Retina (tissue), 1 donor: ENCODE measurements at regions not wholly inside any gene's neighbourhood (a gene's known extent, or its start where the extent isn't known, plus 50 kb on each side); places are given as distances from the start of the nearest gene placed in this dataset.
"Not testable (repeated sequence)": the region's sequence is repeated elsewhere in the genome, so short reads cannot be mapped to it uniquely, and the experiment has no call there.

Experiments
- DNase-seq: peaks from one replicate; pipeline ENCODE4 v3.0.0-alpha.2; 2016

DNA sequence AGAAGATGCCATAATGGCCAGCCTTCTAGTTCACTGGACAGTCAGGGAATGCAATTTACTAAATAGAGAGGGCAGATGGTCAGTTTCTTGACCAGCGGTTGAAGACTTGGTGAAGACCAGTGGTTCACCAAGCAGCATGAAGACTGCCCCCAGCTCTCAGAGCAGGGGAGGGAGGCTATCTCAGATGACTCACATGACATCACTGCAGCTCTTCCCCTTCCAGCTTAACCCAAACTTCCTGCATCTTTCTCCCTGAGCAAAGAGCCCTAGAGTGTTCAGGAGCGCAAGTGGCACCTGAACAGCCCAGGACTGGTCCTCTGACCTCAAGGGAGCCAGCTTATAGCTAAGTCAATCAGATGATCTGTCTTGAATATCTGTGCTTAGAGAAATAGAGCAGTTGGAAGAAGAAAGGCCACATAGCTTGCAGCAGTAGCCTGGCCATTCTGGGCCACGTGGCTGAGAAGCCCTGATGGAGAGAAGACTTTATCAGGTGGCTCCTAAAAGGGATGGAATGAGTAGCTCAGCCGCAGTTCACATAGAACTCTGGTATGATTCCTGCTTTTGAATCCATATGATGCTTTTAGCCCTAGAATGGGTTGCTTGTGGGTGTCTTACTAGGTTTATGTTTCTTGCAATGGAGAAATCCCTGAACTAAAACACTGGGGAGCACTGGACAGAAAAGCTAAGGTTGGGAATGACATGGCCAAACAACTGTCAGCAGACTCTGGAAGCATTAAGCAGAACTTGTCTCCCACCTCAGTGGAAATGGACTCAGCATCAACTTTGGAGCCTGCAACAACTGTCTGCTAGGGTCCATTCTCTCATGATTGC lies 392.1 kb upstream of the CCL2 start:
- DNase-seq: no peak

DNA sequence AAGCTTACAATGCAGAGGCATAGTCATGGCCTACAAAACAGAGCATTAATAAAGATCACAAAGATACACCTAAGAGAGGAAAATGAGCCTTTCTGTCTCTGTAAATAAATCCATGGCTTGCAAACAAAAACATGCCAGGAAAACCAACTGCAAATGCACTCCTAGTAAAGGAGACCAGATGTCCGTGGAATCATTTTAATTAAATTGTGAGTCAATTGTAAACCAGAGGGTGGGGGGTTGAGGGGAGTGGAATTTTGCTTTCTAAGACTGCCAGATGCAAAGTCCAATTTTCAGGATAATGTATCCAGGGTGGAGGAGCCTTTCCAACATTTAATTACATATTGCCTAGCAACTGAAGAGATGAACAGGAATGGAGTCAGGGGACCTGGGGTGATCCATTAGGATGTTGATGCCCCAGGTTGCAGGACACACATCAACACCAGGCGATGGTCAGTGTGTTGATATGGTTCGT lies 390.3 kb upstream of the CCL2 start:
- DNase-seq: no peak

DNA sequence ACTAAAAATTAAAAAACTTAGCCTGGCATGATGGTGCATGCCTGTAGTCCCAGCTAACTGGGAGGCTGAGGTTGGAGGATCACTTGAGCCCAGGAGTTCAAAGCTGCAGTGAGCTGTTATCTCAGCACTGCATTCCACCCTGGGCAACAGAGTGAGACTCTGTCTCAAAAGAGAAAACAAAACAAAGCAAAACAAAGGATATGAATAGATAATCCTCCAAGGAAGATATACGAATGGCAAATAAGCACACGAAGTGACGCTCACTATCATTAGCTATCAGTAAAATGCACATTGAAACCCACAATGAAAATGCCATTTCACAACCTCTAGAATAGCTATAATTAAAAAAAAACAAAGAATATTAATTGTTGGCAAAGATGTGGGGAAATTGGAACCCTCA lies 386.2 kb upstream of the CCL2 start:
- no peak for DNase-seq

DNA sequence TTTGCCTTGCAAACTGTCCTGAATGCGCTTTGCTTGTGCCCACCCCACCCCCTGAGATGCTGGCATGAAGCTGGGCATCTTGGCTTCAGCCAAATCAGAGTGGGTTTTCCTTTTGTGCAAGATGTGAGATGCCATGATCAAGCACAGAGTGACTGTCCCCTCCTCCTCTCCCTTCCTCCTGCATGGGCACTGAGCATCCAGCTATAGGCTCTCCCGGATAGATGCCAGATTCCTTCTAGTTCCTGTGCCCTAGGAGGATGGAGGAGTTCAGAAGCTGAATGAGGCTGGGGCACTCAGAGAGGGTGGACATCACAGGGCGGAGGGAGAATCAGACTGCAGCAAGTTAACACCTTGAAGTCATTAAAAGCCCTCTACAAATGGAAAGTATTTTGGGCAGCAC lies 384.1 kb upstream of the CCL2 start:
- DNase-seq: no peak

DNA sequence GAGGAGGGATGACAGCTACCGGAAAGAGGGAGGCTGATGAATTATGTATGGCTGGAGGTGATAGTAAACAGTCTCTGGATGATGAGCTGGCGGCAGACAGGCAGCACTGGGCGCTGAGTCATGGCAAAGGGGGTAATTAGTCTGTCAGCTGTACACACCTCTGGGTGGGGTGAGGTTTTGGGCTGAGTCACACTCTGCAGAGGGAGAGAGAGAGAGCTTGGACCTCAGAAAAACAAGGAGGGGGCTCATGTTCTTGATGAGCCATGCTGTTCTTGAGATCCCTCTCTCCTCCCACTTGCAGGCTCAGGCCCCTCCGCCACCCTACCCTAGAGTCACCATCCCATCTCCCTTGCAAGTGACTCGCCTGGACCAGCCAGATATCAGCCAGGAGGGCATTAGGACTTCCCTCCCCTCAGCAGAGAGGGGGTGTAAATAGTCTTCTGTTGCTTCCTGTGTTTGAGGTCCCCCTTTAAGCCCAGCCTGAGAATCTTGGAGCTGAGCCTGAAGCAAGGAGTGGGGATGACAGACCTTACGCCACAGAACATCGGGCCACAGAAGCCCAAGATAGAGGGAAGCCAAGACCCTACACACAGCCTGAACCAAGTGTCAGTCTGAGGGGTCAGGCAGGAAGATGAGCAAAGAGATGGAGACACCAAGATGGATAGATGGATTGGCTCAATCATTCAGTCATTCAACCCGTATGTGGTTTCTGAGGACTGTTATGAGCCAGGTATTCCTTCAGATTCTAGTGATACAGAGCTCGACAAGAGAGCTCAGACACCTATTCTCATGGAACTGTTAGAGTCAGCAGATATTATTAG lies 383.2 kb upstream of the CCL2 start:
- no peak for DNase-seq

DNA sequence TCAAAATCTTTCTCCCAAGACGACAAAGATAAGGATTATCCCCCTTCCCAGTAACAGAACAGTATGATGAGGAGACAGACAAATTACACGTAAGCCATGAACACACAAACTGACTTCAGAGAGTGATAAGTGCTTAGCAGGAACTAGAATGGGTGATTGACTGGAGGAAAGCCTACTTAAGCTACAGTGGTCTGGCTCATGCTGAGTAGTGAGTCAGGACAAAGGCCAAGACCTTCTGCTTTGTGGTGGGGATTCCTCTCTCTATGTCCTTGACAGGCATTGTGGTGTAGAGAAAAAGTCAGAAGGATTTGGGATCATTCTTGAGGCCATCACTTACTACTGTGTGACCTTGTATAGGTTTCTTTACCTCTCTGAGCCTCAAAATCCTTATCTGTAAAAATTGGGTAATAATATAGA lies 381.9 kb upstream of the CCL2 start:
- DNase-seq: no peak

DNA sequence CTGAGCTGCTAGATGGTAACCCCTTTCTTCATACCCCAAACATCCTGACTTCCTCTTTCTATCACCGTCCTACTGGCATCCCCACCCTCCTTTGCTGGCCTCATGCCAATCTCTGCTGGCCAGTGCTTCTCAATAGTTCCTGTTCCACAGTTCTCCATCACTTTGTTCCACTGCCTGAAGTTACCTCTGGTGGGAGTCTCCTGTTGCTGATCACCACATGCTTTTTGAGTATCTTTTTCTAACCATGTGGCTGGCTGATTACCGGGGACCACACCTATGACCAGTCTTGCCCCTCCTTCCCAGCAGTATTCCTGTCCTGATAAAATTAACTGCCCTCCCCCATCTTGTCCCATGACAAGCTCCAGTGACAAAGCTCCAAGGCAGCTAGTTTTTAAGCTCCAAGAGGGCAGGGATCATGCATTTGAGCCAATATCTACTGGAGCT lies 380.4 kb upstream of the CCL2 start:
- DNase-seq: no peak

DNA sequence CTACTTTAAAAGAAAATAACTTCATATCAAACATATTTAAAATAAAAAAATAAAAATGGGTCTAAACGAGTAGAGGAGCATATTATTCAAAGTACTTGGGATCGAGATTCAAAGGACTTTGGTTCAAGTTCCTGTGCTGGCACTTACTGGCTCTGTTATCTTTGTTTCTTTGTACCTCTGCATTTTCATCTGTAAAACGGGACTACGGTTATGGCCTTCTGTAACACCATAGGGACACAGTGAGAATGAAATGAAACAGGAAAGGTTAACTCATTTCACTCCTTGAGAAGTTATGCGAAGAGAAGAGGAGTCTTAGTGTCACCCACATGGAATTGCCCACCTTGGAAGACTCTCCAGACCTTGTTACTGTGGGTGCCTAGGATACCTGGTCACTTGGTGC lies 379.1 kb upstream of the CCL2 start:
- DNase-seq: no peak

DNA sequence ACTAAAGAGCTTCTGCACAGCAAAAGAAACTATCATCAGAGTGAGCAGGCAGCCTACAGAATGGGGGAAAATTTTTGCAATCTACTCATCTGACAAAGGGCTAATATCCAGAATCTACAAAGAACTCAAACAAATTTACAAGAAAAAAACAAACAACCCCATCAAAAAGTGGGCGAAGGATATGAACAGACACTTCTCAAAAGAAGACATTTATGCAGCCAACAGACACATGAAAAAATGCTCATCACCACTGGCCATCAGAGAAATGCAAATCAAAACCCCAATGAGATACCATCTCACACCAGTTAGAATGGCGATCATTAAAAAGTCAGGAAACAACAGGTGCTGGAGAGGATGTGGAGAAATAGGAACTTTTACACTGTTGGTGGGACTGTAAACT lies 372.8 kb upstream of the CCL2 start:
- not testable (repeated sequence) for DNase-seq

DNA sequence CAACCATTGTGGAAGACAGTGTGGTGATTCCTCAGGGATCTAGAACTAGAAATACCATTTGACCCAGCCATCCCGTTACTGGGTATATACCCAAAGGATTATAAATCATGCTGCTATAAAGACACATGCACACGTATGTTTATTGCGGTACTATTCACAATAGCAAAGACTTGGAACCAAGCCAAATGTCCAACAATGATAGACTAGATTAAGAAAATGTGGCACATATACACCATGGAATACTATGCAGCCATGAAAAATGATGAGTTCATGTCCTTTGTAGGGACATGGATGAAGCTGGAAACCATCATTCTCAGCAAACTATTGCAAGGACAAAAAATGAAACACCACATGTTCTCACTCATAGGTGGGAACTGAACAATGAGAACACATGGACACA lies 372.4 kb upstream of the CCL2 start:
- DNase-seq: not testable (repeated sequence)

DNA sequence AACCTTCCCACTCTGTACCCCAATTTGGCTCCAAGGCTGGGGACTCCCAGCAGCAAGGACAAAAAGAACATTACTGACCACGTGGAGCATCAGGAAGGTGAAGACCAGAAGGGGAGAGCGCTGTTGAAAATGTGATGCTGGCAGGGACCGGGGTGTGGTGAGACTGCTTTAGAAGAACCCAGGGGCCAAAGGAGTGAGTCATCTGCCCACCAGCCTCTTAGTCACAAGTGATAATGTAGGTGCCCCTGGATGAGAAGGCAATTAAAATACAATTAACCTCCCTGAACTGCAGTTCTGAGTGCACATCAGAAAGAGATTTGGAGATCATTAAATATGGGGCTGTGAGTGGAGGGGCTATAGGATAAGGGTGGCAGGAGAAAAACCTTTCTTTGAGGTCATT lies 366.6 kb upstream of the CCL2 start:
- DNase-seq: no peak

DNA sequence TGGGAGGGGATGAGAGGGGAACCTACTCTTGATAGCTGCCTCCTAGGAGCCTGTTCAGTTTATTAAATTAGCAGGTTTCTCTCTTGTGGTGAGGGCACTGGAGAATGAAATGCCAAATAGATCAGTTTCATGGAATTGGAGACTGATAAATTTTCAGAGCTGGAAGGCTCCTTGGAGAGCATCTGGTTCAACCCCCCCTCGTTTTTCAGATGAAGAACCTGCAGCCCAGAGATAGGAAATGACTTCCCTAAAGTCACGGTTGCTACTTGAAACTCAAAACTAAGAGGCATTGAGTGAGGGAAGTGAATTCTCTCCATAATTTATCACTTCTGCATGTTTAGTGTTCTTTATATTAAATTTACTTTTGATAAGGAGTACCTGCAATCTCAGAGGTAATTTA lies 366.0 kb upstream of the CCL2 start:
- DNase-seq: no peak

DNA sequence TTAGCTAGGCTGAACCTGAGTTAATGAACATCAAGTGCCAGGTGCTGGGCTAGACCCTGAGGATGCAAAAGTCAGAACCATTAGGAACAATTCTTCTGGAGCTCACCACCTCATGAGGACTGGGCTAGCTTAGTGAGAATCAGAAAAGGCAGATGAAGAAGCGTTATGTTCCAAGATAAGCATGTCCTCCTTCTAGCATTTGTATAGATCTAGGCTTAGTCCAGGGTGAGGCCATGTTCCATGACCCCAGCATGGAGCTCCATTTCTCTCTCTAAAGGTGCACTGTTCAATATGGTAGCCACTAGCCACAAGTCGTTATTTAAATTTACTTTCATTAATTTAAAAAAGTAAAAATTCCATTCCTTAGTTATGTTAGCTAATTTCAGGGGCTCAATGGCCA lies 365.3 kb upstream of the CCL2 start:
- no peak for DNase-seq

DNA sequence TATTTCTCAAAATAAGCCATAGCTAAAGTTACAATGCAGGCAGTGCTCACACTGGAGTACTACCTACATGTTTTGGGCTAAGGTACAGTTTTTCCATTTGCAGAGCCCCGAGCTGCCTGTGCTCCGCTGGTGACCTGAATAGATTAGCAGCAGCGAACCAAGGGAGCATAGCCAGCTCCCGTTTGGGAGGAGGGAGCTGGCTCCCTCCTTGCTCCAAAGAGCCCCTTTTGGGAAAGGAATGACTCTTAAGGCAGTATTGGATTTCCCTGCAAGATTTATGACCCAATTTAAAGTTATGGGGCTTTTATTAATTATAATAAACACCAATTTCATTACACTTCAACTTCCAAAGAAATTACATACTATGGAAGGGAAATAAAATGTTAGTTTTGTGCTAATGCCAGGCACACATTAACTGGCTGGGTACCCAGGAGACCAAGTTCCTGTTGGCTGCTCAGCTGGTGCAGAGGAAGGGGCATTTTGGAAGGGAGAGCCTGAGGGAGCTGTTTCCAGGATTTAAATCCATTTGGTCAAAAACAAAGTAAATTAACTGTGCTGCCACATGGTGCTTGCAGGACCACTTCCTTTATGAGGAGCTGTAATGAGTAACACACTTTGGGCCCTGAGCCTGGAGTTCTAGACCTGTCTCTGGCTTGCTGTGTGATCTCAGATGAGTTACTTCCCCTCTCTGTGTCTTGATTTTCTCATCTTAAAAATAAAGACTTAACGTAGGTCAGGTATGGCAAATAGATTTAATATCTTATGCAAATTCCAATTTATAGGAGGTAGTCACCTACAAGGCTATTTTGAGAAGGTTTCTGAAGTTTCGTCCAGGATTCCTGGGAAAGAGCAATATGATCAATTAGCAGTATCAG lies 362.1 kb upstream of the CCL2 start:
- no peak for DNase-seq

DNA sequence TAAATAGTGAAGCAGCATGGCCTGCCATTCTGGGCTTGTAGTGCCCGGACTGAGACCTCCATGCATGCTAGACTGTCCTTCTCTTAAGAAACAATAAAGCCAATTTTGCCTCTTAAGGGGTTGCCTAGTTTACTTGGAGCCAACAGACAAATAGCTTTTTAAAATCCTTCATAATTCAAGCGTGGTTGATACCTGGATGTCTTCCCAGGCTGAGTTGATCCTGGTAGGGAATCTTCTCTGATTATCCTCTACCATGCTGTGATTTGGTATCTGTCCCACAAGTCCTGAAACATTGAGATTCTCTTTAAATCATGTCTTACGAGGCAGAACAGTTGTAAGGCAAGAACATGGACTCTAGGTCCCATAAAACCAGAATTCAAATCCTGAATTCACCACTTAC lies 359.6 kb upstream of the CCL2 start:
- no peak for DNase-seq

DNA sequence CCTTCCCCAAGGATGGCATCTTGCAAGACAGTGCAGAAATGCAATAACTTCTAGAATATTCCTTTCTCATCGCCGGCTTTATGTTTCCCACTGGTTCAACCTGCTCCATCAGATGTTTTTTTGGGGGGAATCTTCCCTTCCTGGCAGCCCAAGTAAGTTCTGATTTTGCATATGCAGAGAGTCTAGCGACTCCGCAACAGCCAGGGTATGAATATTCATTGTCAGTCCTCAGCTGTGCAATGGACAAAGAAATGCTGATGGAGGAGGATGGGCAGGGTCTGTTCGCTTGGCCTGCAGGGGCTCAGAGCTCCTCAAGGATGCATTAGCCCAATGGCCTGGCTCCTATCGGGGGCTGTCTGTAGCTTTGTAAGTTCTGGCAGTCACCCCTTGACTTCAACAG lies 358.8 kb upstream of the CCL2 start:
- DNase-seq: no peak

DNA sequence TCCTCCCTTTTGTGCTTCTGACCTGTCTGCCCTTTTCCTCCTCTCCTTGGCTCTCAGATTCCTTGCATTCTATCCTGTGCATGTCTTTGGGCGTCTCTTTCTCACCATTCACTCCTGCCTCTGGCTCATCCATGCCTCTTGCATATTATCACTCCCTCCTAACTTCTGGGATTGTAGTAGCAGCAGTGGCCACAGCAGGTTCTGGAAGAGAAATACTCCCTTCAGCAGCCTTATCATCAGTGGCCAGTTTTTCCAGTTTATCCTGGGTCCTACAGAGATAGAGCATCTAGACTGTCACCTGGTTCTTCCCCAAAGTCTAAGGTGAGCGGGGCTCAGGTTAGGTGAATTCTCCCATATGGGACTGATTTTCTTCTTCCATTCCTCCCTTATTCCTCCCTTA lies 354.0 kb upstream of the CCL2 start:
- DNase-seq: no peak

DNA sequence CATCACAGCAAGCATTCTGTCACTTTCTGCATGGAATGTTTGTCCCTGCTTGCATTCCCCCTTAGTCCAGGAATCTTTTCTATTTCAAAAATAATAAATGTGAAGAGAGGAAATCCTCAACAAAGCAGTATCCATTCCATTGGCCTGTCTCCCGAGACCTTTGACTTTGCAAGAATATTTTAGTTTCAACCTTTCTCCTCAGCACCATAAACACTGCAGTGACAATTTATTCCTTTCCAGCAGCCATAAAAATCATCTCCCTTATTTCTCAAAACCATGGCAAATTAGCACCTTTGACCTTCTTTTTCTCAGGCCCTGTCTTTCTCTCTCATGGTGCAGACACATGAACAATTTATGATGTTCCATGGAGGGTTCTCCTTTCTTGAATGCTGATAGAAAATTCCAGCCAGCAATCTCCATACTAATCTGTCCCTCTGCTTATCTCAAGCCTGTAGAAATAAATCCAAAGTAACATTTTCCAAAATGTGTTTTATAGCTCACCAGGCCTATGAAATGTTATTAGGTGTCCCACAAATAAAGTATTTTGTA lies 352.1 kb upstream of the CCL2 start:
- no peak for DNase-seq

DNA sequence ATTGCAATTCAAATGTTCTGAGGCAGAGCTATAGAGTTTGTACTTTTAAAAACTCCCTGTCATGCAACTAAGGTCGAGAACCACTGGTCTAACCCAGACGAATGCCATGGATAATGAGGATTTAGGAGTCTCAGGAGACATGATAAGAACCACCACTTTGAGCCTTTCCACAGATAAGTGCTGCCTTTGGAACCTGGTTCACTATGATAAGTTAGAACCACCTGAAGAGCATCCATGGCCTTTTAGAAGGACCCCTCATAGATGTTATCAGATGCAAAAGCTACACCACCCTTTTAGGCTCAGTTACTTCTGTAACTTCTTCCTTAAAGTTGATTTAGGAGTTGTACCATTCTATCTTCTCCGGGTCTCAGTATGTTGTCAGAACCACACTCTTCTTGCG lies 350.6 kb upstream of the CCL2 start:
- no peak for DNase-seq

DNA sequence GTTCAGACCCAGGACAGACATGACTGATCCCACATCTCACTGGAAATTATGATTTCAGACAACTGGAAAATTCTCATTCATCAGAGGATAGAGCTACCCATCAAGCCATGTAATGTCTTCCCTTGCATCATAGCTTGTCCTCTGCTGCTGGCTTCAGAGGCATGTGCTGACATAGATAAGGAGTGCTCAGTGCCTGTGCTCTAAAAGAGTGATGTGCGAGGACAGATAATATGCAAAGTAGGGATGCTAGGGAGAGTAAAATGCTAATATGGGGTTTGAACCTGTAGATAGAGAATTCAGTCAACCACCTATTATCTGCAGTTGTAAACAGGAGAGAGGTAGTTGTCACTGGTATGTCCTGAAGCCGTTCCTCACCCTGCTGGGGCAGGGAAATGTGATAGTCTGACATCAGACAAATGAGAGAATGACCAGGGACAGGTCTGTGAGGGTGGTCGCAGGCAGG lies 349.7 kb upstream of the CCL2 start:
- no peak for DNase-seq

DNA sequence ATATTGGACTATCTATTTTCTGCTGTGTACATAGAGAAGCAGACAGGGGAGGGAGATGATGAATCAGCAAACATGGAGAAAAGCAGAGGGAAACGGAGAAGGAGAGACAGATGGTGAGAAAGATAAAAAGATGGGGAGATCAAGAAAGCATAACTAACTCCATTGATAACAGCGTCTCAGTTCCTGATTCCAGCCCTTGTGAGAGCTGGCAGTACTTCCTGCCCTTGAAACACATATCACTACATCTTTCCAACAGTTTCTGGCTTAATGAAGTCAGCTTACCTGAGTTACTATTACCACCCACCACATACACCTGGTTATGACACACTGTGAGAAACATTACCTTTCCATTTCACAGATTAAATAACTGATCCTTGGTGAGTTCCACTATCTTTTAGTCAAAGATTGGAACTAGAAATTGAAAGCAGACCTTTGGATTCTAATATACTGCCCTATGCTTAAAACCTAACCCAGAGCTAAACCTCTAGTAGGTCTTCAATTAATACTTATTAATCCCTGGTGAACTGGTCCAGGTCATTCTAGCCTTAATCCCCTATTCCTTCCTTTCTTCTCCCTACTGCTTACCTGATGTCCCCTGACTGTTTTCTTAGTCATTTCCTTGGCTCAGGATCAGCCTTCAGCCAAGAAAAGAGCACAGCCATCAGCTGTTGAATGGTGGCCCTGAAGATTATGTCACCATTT lies 346.6 kb upstream of the CCL2 start:
- DNase-seq: no peak
